MM.1S (cell line): ENCODE measurements at regions not wholly inside any gene's neighbourhood (a gene's known extent, or its start where the extent isn't known, plus 50 kb on each side); places are given as distances from the start of the nearest gene placed in this dataset.

Source experiments
- DNase-seq: peaks from one replicate; pipeline ENCODE4 v3.0.0-alpha.2; 2015
- H2AFZ ChIP-seq: fragments of 300-600 bp; sonication (generic); 2 replicates; pipeline ENCODE4 v1.6.0; 2016; ENCODE audit warnings: antibody characterized with exemption, low read length
- H3F3A ChIP-seq: fragments of 300-600 bp; sonication (generic); 2 replicates; pipeline ENCODE4 v1.6.1; 2016; ENCODE audit warnings: mild to moderate bottlenecking, antibody characterized with exemption, low read length, moderate library complexity, mixed read lengths; ENCODE audit not compliant: insufficient read depth
- H3K27ac ChIP-seq: fragments of 300-600 bp; sonication (generic); 2 replicates; pipeline ENCODE4 v1.5.1; 2016; ENCODE audit warnings: mild to moderate bottlenecking, low read length
- H3K27me3 ChIP-seq: fragments of 300-600 bp; sonication (generic); replicated peaks from 2 replicates; pipeline ENCODE4 v1.6.0; 2016; ENCODE audit warnings: low read length; ENCODE audit not compliant: insufficient read depth
- H3K36me3 ChIP-seq: fragments of 300-600 bp; sonication (generic); replicated peaks from 2 replicates; pipeline ENCODE4 v1.6.1; 2016; ENCODE audit warnings: mild to moderate bottlenecking, low read length, mixed read lengths; ENCODE audit not compliant: insufficient read depth
- H3K4me1 ChIP-seq: fragments of 300-600 bp; sonication (generic); 2 replicates; pipeline ENCODE4 v1.6.1; 2016; ENCODE audit warnings: low read length, mixed read lengths
- H3K4me2 ChIP-seq: fragments of 300-600 bp; sonication (generic); 2 replicates; pipeline ENCODE4 v1.6.0; 2016; ENCODE audit warnings: low read depth, low read length
- H3K4me3 ChIP-seq: fragments of 300-600 bp; sonication (generic); 2 replicates; pipeline ENCODE4 v1.5.1; 2016; ENCODE audit warnings: low read length, mixed read lengths
- H3K79me2 ChIP-seq: fragments of 300-600 bp; sonication (generic); 2 replicates; pipeline ENCODE4 v1.6.1; 2016; ENCODE audit warnings: mixed run types, low read length, mixed read lengths
- H3K9ac ChIP-seq: fragments of 300-600 bp; sonication (generic); 2 replicates; pipeline ENCODE4 v1.6.1; 2016; ENCODE audit warnings: low read length, mixed read lengths
- H3K9me2 ChIP-seq: fragments of 300-600 bp; sonication (generic); replicated peaks from 2 replicates; pipeline ENCODE4 v1.6.1; 2016; ENCODE audit warnings: mild to moderate bottlenecking, low read length, mixed read lengths; ENCODE audit not compliant: insufficient read depth
- H3K9me3 ChIP-seq: fragments of 300-600 bp; sonication (generic); replicated peaks from 2 replicates; pipeline ENCODE4 v1.6.1; 2016; ENCODE audit warnings: mild to moderate bottlenecking, low read length, mixed read lengths; ENCODE audit not compliant: insufficient read depth
- H4K20me1 ChIP-seq: fragments of 300-600 bp; sonication (generic); 2 replicates; pipeline ENCODE4 v1.6.1; 2016; ENCODE audit warnings: mild to moderate bottlenecking, low read length, moderate library complexity, mixed read lengths; ENCODE audit not compliant: insufficient read depth
- EZH2 ChIP-seq: fragments of 300-600 bp; sonication (generic); optimal IDR thresholded peaks from 2 replicates; pipeline ENCODE3; 2017; ENCODE audit warnings: low read depth, mild to moderate bottlenecking, antibody characterized with exemption, low read length, mixed read lengths
- EZH2phosphoT487 ChIP-seq: fragments of 300-600 bp; sonication (generic); IDR thresholded peaks from 2 replicates; pipeline ENCODE4 v1.6.1; 2018; ENCODE audit warnings: antibody characterized with exemption, low read length
- TF ChIP-seq, protein P1 (sequence below): fragments of 300-600 bp; sonication (generic); IDR thresholded peaks from 2 replicates; pipeline ENCODE4 v1.5.1; 2016; ENCODE audit warnings: antibody characterized with exemption, low read length, mixed read lengths

DNA sequence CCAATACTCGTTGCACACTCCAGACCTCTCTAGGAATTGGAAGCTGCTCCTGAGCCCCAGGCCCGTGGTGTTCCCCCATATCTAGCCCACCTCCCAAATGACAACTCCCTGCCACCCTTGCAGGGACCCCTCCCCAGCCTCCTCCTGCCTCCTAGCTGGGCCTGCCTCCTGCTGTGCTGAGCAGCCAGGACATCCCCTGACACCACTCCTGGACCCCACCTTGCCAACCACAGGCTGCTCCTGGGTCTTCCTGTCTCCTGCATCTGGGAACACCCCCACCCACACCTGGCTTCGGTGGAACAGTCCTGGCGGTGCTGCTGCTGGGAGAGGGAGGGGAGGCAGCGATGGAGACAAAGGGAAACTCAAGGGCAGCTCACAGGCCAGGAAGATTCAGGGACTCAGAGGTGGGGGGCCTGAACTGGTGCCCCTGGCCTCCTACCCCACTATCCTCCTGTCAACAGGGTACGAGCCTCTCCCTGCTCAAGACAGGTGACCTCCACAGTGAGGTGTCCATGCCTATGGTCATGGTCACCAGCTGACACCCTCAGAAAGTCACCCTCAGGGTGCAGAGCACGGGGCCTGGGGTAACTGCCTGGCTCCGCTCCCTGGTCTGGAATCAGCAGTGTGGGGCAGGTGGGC lies 81.2 kb downstream of the RIPK4 start:
- Histone ChIP-seq H3K79me2 (no peaks in the 10 kb centered on the region), H3K4me1 (no peaks in the 10 kb centered on the region), H3K4me2 (no peak overlapping the region), H3K4me3 (no peak overlapping the region), H3K36me3 (no peaks in the 10 kb centered on the region), H2AFZ (no peak overlapping the region), H3K9ac (no peak overlapping the region), H3K9me2 (no peaks in the 10 kb centered on the region), H3K27ac (no peak overlapping the region), H3K27me3 (peaks cover 97% of the 10 kb centered on the region), H3F3A (no peaks in the 10 kb centered on the region), H4K20me1 (no peaks in the 10 kb centered on the region), H3K9me3 (no peaks in the 10 kb centered on the region)
- no peak for TF ChIP-seq EZH2
- TF ChIP-seq, protein P1, sequence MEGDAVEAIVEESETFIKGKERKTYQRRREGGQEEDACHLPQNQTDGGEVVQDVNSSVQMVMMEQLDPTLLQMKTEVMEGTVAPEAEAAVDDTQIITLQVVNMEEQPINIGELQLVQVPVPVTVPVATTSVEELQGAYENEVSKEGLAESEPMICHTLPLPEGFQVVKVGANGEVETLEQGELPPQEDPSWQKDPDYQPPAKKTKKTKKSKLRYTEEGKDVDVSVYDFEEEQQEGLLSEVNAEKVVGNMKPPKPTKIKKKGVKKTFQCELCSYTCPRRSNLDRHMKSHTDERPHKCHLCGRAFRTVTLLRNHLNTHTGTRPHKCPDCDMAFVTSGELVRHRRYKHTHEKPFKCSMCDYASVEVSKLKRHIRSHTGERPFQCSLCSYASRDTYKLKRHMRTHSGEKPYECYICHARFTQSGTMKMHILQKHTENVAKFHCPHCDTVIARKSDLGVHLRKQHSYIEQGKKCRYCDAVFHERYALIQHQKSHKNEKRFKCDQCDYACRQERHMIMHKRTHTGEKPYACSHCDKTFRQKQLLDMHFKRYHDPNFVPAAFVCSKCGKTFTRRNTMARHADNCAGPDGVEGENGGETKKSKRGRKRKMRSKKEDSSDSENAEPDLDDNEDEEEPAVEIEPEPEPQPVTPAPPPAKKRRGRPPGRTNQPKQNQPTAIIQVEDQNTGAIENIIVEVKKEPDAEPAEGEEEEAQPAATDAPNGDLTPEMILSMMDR: no peak
- no peak for TF ChIP-seq EZH2phosphoT487
- no peak for DNase-seq

DNA sequence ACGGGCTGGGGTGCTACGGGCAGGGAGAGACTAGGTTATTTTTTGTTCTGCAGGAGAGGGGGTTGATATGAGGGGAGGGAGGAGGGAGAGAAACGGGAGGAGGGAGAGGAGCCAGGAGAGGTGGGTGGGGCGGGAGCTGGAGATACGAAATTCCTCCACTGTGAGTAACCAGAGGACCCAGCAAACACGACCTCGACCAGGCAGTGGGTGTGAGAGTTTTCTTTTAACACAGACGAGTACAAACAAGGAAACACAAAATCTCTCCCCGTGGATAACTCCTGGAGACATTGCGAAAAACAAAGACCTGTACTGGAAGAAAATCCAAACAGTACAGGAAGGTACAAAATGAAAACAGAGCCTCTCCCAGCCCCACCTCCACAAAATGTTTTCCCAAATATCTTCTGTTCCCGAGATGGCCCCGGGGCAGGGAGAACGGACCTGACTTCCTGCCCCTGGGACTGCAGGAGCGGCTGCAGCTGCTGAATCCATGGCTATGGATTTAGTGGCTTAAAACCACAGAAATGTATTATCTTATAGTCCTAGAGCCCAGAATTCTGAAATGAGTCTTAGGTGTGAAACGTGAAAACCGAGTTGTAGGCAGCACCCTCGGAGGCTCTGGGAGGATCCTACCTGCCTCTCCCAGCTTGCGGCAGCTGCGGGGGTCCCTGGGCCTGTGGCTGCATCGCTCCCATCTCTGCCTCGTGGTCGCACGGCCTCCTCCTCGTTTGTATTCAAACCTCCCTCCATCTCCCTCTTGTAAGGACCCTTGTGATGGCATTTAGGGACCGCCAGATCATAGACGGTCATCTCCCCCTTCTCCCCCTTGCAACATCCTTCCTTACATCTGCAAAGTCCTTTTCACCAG lies 82.2 kb downstream of the RIPK4 start:
- no peak overlapping the region for H3K9ac ChIP-seq
- no peaks in the 10 kb centered on the region for H3F3A ChIP-seq
- no peak overlapping the region for H3K4me3 ChIP-seq
- no peaks in the 10 kb centered on the region for H3K36me3 ChIP-seq
- no peaks in the 10 kb centered on the region for H3K4me1 ChIP-seq
- no peaks in the 10 kb centered on the region for H3K9me3 ChIP-seq
- peaks cover 98% of the 10 kb centered on the region for H3K27me3 ChIP-seq
- no peaks in the 10 kb centered on the region for H3K9me2 ChIP-seq
- H3K27ac ChIP-seq: no peak overlapping the region
- no peak for TF ChIP-seq EZH2
- TF ChIP-seq EZH2phosphoT487: no peak
- TF ChIP-seq, protein P1: no peak
- no peak overlapping the region for H2AFZ ChIP-seq
- H4K20me1 ChIP-seq: no peaks in the 10 kb centered on the region
- H3K4me2 ChIP-seq: no peak overlapping the region
- no peak for DNase-seq
- H3K79me2 ChIP-seq: no peaks in the 10 kb centered on the region

DNA sequence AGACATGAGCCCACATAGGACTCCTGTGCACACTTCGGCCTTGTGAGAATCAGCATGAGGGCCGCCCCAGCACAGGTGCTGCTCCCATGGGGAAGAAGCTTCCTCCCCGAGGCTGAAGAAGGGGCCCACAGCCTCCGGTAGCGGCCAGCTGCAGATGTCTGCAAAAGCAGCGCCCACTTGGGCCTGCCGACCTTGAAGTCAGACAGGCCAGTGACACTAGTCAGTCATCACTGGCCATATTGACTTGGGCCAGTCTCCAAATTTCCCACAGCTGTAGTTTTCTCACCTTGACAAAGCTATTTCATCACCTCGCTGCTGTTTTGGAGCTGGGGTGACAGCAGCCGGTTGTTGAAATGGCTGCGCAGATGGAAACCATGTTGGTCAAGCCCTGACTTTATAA lies 83.0 kb downstream of the RIPK4 start:
- H3K27ac ChIP-seq: no peak overlapping the region
- no peak overlapping the region for H3K9ac ChIP-seq

More for the DNA sequence above, 83.0 kb downstream of the RIPK4 start:
- no peak overlapping the region for H3K4me2 ChIP-seq
- H3K27me3 ChIP-seq: peaks cover 90% of the 10 kb centered on the region
- H3K4me1 ChIP-seq: no peaks in the 10 kb centered on the region
- H3K4me3 ChIP-seq: no peak overlapping the region
- no peaks in the 10 kb centered on the region for H3K36me3 ChIP-seq
- H3K79me2 ChIP-seq: no peaks in the 10 kb centered on the region
- no peak for DNase-seq
- no peak for TF ChIP-seq EZH2
- TF ChIP-seq EZH2phosphoT487: no peak
- TF ChIP-seq, protein P1: no peak
- no peaks in the 10 kb centered on the region for H3K9me3 ChIP-seq
- no peak overlapping the region for H2AFZ ChIP-seq
- no peaks in the 10 kb centered on the region for H3F3A ChIP-seq
- no peaks in the 10 kb centered on the region for H4K20me1 ChIP-seq
- H3K9me2 ChIP-seq: no peaks in the 10 kb centered on the region
